Urinary bladder (tissue), 3 donors: ENCODE measurements at regions not wholly inside any gene's neighbourhood (a gene's known extent, or its start where the extent isn't known, plus 50 kb on each side); places are given as distances from the start of the nearest gene placed in this dataset.
"Not testable (repeated sequence)": the region's sequence is repeated elsewhere in the genome, so short reads cannot be mapped to it uniquely, and the experiment has no call there.

Source experiments
- DNase-seq: peaks from one replicate; pipeline ENCODE4 v3.0.0-alpha.2; 2015; ENCODE audit errors: extremely low spot score
- H3K27ac ChIP-seq: one replicate; pipeline ENCODE4 v1.5.1; 2013; ENCODE audit warnings: low read depth, mild to moderate bottlenecking, moderate library complexity
- H3K36me3 ChIP-seq: one replicate; pipeline ENCODE4 v1.6.1; 2013; ENCODE audit warnings: mild to moderate bottlenecking, moderate library complexity; ENCODE audit not compliant: insufficient read depth
- H3K4me1 ChIP-seq: one replicate; pipeline ENCODE4 v1.6.1; 2013; ENCODE audit warnings: mild to moderate bottlenecking, moderate library complexity; ENCODE audit not compliant: insufficient read depth
- H3K4me3 ChIP-seq: one replicate; pipeline ENCODE4 v1.5.1; 2013; ENCODE audit warnings: low read depth, low read length
- WGBS: extraction: QIAGEN DNeasy Blood & Tissue Kit; methylation state at CpG from one replicate; pipeline ENCODE4 v1.1.7; 2013; 5-methylcytosine and 5-hydroxymethylcytosine counted together
- donor health status: healthy with polysubstance abuse.
- donor health status: healthy.

- Histone ChIP-seq H3K4me3 (no peak overlapping the region), H3K27ac (no peak overlapping the region), H3K4me1 (no peaks in the 10 kb centered on the region), H3K36me3 (no peaks in the 10 kb centered on the region)
- WGBS, result 73% methylated on average over 4 of the region's 4 CpGs
- DNase-seq, result no peak
Measured at GRCh38 chr16:64695684-64696083, 426.2 kb downstream of the CDH11 start.

- Histone ChIP-seq H3K4me1 (no peaks in the 10 kb centered on the region), H3K27ac (no peak overlapping the region), H3K4me3 (no peak overlapping the region), H3K36me3 (no peaks in the 10 kb centered on the region)
- 78% methylated on average over 3 of the region's 3 CpGs for WGBS
- DNase-seq, result no peak
Measured at GRCh38 chr16:64693946-64694345, 427.9 kb downstream of the CDH11 start.

DNA sequence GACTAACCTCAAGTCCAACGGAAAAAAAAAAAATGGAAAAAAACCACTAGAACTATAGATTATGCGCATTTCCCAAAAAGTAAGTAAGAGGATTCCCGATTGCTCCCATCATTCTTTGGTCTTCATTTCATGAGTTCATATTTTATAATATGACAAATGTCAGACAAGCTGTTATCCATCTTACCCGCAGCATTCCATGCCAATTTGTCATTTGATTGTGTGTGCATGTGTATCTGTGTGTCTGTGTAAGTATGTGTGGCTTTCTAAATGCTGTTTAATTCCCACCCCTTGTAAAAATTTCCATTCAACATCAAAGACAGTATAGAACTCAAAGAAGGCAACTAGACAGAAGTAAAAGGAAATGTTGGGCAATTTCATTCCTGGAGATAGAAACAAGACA lies 434.1 kb downstream of the CDH11 start:
- Histone ChIP-seq H3K36me3 (no peaks in the 10 kb centered on the region), H3K4me1 (no peaks in the 10 kb centered on the region), H3K27ac (no peak overlapping the region), H3K4me3 (no peak overlapping the region)
- DNase-seq, result no peak
- WGBS, result 90% methylated on average over 4 of the region's 4 CpGs

GRCh38 chr16:64687123-64687522 lies 434.7 kb downstream of the CDH11 start:
- Histone ChIP-seq H3K27ac (no peak overlapping the region), H3K4me3 (no peak overlapping the region), H3K4me1 (no peaks in the 10 kb centered on the region), H3K36me3 (no peaks in the 10 kb centered on the region)
- WGBS, result 38% methylated on average over 2 of the region's 2 CpGs
- DNase-seq, result no peak

DNA sequence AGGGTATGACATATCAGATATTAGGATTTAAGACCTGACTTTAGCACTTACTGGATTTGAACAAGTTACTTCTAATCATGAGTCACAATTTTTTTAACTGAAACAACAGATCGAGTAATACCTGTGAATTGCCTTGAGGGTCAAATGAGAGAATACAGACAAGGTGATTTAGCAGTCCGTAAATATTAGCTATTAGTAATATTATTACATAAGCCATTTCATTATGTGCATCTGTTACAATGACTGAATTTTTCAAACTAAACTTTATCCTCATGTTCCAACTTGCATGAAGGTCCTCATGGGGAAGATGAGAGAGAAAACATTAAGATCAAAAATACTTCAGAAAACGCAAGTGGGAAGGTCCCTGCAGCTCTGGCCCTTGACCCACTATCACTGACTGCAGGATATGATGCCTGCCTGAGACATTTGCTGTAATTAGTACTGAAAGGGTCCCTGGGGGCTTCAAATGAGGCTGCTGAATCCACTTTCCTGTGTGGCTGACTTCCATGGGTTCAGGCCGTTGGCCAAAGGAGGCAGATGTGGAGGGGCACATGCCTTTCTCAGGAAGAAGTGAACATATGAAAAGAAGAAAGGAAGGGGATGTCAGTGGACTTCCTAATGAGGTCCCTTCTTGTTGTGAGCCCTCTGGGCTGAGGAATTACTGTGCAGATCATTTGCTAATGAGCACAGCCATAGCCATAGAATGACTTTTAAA lies 441.7 kb downstream of the CDH11 start:
- H3K4me3 ChIP-seq, result no peak overlapping the region
- DNase-seq, result no peak
- no peaks in the 10 kb centered on the region for H3K36me3 ChIP-seq
- no peak overlapping the region for H3K27ac ChIP-seq
- 79% methylated on average over 4 of the region's 4 CpGs for WGBS
- H3K4me1 ChIP-seq, result no peaks in the 10 kb centered on the region

DNA sequence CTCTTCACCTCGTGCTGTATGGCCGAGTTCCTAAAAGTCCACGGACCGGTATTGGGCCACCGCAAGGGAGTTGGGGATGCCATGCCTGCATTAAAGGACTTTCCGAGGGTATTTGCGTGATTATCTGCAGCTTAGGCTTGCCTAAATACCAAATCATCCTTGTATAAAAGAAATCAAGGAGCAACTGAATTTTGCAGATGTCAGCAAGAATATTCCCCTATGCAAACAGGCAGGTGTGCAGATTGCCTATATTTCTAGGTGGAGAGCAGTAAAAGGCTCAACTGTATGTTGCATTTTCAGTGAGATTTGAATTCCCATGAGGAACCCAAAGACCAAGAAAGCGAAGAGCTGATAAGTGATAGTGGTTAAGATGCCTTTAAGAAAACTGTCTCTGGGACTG lies 452.3 kb downstream of the CDH11 start:
- Histone ChIP-seq H3K27ac (no peak overlapping the region), H3K36me3 (no peaks in the 10 kb centered on the region), H3K4me3 (no peak overlapping the region), H3K4me1 (no peaks in the 10 kb centered on the region)
- 95% methylated on average over 8 of the region's 8 CpGs for WGBS
- no peak for DNase-seq

DNA sequence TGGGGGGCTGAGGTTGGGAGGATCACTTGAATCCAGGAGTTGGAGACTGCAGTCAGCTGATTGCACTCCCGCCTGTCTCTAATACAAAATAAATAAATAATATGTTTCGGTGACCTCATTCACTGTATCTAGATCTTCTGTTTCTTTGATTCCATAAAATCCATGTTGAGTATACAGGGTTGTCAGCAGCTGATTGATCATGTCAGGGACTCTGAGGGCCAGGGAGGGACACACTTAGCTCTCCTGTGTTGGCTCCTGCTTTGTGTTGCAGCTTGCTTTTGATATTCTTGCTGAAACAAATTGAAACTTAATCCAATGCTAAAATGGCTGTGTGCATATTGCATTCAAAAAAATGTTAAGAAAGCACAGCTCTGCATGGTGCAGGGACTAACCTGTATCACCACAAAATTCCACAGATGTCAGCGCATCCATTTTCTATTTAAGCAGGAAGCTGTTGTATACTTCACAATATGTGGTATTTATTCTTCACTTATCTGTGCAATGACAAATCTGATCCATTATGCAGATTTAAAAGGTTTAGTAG lies 454.5 kb downstream of the CDH11 start:
- Histone ChIP-seq H3K36me3 (no peaks in the 10 kb centered on the region), H3K4me1 (no peaks in the 10 kb centered on the region), H3K27ac (no peak overlapping the region), H3K4me3 (no peak overlapping the region)
- WGBS, result 91% methylated on average over 3 of the region's 3 CpGs
- no peak for DNase-seq

GRCh38 chr16:64662312-64662711 lies 459.6 kb downstream of the CDH11 start:
- not testable (repeated sequence) for H3K4me1 ChIP-seq, H3K36me3 ChIP-seq, H3K4me3 ChIP-seq, H3K27ac ChIP-seq, DNase-seq

DNA sequence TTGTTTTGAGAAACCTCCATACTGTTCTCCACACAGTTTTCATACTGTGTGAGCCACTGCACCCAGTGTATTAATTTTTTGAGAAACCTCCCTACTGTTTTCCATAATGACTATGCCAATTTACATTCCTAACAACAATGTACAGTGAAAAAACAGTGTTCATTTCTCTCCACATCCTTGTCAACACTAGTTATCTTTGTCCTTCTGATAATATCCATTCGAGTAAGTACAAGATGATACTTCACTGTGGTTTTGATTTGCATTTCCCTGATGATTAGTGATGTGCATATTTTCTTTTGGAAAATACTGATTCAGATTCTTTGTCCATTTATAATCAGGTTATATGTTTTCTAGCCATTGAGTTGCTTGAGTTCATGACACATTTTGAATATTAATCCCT lies 462.0 kb downstream of the CDH11 start:
- Histone ChIP-seq H3K27ac (no peak overlapping the region), H3K4me1 (no peaks in the 10 kb centered on the region), H3K4me3 (no peak overlapping the region), H3K36me3 (no peaks in the 10 kb centered on the region)
- WGBS, result 69% methylated on average over 1 of the region's 1 CpG
- no peak for DNase-seq

GRCh38 chr16:64657316-64658011 lies 464.4 kb downstream of the CDH11 start:
- H3K4me3 ChIP-seq, result no peak overlapping the region

GRCh38 chr16:64656471-64656870 lies 465.4 kb downstream of the CDH11 start:
- no peak for DNase-seq
- H3K4me1 ChIP-seq, result no peaks in the 10 kb centered on the region
- H3K36me3 ChIP-seq, result no peaks in the 10 kb centered on the region
- H3K4me3 ChIP-seq, result no peak overlapping the region
- H3K27ac ChIP-seq, result no peak overlapping the region
- 84% methylated on average over 4 of the region's 4 CpGs for WGBS

More at GRCh38 chr16:64657316-64658011, 464.4 kb downstream of the CDH11 start:
- H3K36me3 ChIP-seq, result no peaks in the 10 kb centered on the region
- DNase-seq, result no peak
- H3K4me1 ChIP-seq, result no peaks in the 10 kb centered on the region
- WGBS, result 89% methylated on average over 3 of the region's 3 CpGs
- H3K27ac ChIP-seq, result no peak overlapping the region

DNA sequence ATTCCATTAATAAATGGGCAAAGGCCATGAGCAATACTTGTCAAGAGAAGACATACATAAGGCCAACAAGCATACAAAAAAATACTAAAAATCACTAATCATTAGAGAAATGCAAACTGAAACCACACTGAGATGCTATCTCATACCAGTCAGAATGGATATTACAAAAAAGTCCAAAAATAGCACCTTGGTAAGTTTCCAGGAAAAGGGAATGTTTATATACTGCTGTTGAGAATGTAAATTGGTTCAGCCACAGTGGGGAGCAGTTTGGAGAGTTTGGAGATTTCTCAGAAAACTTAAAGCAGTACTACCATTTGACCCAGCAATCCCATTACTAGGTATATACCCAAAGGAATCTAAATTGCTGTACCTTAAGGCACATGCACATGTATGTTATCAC lies 467.7 kb downstream of the CDH11 start:
- no peak overlapping the region for H3K27ac ChIP-seq
- no peak for DNase-seq
- H3K4me1 ChIP-seq, result no peaks in the 10 kb centered on the region
- H3K4me3 ChIP-seq, result no peak overlapping the region
- no peaks in the 10 kb centered on the region for H3K36me3 ChIP-seq

DNA sequence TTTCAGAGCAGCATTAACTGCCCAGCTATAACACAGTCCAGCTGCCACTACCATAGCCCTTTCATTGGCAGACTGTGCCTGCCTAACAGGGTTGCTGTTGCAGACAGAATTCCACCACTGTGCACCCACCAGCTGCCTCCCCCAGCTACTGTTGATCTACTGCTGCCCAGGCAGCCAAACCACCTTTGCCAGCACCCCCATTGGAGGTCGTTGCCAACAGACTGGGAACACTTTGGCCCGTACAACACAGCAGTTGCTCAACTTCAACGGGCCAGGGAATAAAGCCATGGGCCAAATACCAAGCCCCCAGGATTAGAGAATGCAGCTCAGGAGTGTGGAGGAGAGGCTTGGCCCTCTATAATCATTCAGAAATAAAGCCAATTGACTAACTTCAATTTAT lies 473.6 kb downstream of the CDH11 start:
- H3K36me3 ChIP-seq, result no peaks in the 10 kb centered on the region
- 78% methylated on average over 3 of the region's 3 CpGs for WGBS
- H3K27ac ChIP-seq, result no peak overlapping the region
- DNase-seq, result no peak
- H3K4me1 ChIP-seq, result no peaks in the 10 kb centered on the region
- no peak overlapping the region for H3K4me3 ChIP-seq

DNA sequence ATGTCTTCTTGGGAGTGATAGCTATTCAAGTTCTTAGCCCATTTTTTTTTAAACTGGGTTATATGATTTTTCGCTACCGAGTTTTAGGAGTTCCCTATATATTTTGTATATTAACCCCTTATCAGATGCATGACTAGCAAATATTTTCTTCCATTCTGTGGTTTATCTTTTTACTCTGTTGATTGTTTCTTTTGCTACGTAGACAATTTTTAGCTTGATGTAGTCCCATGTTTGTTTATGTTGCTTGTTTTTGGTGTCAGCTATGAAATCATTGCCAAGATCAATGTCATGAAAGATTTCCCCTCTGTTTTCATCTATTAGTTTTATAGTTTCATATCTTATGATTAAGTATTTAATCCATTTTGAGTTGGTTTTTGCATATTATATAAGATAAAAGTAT lies 480.5 kb downstream of the CDH11 start:
- H3K36me3 ChIP-seq, result no peaks in the 10 kb centered on the region
- H3K4me1 ChIP-seq, result no peaks in the 10 kb centered on the region
- WGBS, result 94% methylated on average over 3 of the region's 3 CpGs
- DNase-seq, result no peak
- no peak overlapping the region for H3K27ac ChIP-seq
- no peak overlapping the region for H3K4me3 ChIP-seq
